Progenitor cell of endocrine pancreas (in vitro differentiated cells): ENCODE measurements at regions not wholly inside any gene's neighbourhood (a gene's known extent, or its start where the extent isn't known, plus 50 kb on each side); places are given as distances from the start of the nearest gene placed in this dataset.

Source experiments
- DNase-seq: peaks from one replicate; pipeline ENCODE4 v3.0.0; 2021; ENCODE audit warnings: low spot score; ENCODE audit not compliant: unreplicated experiment
- H3K27ac Mint-ChIP-seq: 2 replicates; pipeline ENCODE4 v1.8.0; 2021; ENCODE audit warnings: mild to moderate bottlenecking, moderate library complexity, mixed read lengths
- H3K27me3 Mint-ChIP-seq: 2 replicates; pipeline ENCODE4 v1.8.0; 2021; ENCODE audit warnings: mixed read lengths
- H3K36me3 Mint-ChIP-seq: 2 replicates; pipeline ENCODE4 v1.8.0; 2022; ENCODE audit warnings: mixed read lengths; ENCODE audit not compliant: insufficient read depth
- H3K4me1 Mint-ChIP-seq: 2 replicates; pipeline ENCODE4 v1.8.0; 2021; ENCODE audit warnings: low read depth, mixed read lengths
- H3K4me3 Mint-ChIP-seq: 2 replicates; pipeline ENCODE4 v1.8.0; 2021; ENCODE audit warnings: low read depth, mild to moderate bottlenecking, moderate library complexity, mixed read lengths
- H3K9me3 Mint-ChIP-seq: 2 replicates; pipeline ENCODE4 v1.8.0; 2021; ENCODE audit warnings: low read depth, mixed read lengths
- CTCF ChIP-seq: fragments of 200-600 bp; sonication (generic); IDR thresholded peaks from one replicate; pipeline ENCODE4 v1.5.0; 2021; ENCODE audit warnings: antibody characterized with exemption, mild to moderate bottlenecking; ENCODE audit not compliant: unreplicated experiment

- H3K27ac Mint-ChIP-seq: no peak overlapping the region
- H3K4me3 Mint-ChIP-seq: no peak overlapping the region
- H3K27me3 Mint-ChIP-seq: peaks cover 2% of the 10 kb centered on the region
- DNase-seq: no peak
- no peaks in the 10 kb centered on the region for H3K36me3 Mint-ChIP-seq
- H3K4me1 Mint-ChIP-seq: peaks cover 47% of the 10 kb centered on the region
- no peak for TF ChIP-seq CTCF
- no peaks in the 10 kb centered on the region for H3K9me3 Mint-ChIP-seq
These were observed 245.0 kb upstream of the NT5C1B start for GRCh38 chr2:18834341-18834740.

DNA sequence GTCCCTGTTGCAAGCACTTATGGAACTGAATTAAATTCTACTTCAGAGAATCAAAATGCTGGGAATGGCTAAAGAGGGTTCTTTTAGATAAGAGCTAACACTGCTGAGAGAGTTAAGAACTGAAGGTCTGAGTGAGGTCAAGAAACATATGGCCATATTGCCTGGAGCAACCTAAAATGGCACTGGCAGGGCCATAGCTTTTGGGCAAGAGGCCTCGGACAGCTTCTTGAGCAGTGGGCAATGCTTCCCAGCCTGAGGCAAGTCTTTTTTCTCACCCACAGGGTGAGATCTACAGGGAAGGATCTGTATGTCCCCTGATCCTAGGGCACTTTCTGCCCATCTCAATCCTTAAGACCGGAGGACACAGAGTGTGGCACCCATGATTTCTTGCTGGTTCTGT, 244.6 kb upstream of the NT5C1B start:
- Mint-ChIP-seq H3K36me3 (no peaks in the 10 kb centered on the region), H3K27me3 (peaks cover 2% of the 10 kb centered on the region), H3K4me3 (no peak overlapping the region), H3K4me1 (peaks cover 51% of the 10 kb centered on the region), H3K9me3 (no peaks in the 10 kb centered on the region), H3K27ac (no peak overlapping the region)
- no peak for DNase-seq
- no peak for TF ChIP-seq CTCF

- Mint-ChIP-seq H3K4me1 (peaks cover 53% of the 10 kb centered on the region), H3K9me3 (no peaks in the 10 kb centered on the region), H3K36me3 (no peaks in the 10 kb centered on the region), H3K27ac (peak overlapping the region; percentile 88), H3K27me3 (peaks cover 2% of the 10 kb centered on the region), H3K4me3 (peak overlapping the region; percentile 16)
- TF ChIP-seq CTCF: no peak
- no peak for DNase-seq
These were observed 242.6 kb upstream of the NT5C1B start for GRCh38 chr2:18831916-18832510.

- no peak for TF ChIP-seq CTCF
- no peaks in the 10 kb centered on the region for H3K36me3 Mint-ChIP-seq
- DNase-seq: no peak
- H3K4me1 Mint-ChIP-seq: peaks cover 48% of the 10 kb centered on the region
- peaks cover 2% of the 10 kb centered on the region for H3K27me3 Mint-ChIP-seq
- no peak overlapping the region for H3K4me3 Mint-ChIP-seq
- H3K9me3 Mint-ChIP-seq: no peaks in the 10 kb centered on the region
- peak overlapping the region; percentile 50 for H3K27ac Mint-ChIP-seq
These were observed 241.6 kb upstream of the NT5C1B start for GRCh38 chr2:18830962-18831361.

- TF ChIP-seq CTCF: no peak
- peak overlapping the region; percentile 74 for H3K27ac Mint-ChIP-seq
- H3K36me3 Mint-ChIP-seq: no peaks in the 10 kb centered on the region
- no peak for DNase-seq
- no peak overlapping the region for H3K4me3 Mint-ChIP-seq
- H3K27me3 Mint-ChIP-seq: peaks cover 2% of the 10 kb centered on the region
- no peaks in the 10 kb centered on the region for H3K9me3 Mint-ChIP-seq
- peaks cover 56% of the 10 kb centered on the region for H3K4me1 Mint-ChIP-seq
These were observed 240.6 kb upstream of the NT5C1B start for GRCh38 chr2:18829976-18830375.
